Cardiac fibroblast (primary cell): ENCODE measurements at regions not wholly inside any gene's neighbourhood (a gene's known extent, or its start where the extent isn't known, plus 50 kb on each side); places are given as distances from the start of the nearest gene placed in this dataset.

Experiments used
- DNase-seq, 2 donors: peaks; one replicate each; pipeline versions ENCODE4 v3.0.0 to v3.0.0-alpha.2; 2010; ENCODE audit warnings: low read depth in 2 of 2
- H3K4me3 ChIP-seq, 2 donors: replicated peaks in 1 of 2; 1 replicate in 1 of 2; 2 replicates in 1 of 2; pipeline ENCODE4 v1.5.1; 2011; ENCODE audit warnings: low read depth in 2 of 2, low read length in 2 of 2, mild to moderate bottlenecking in 2 of 2, moderate library complexity in 1 of 2
- TF ChIP-seq, protein P1 (sequence below): IDR thresholded peaks from one replicate; pipeline ENCODE4 v1.5.1; 2011; ENCODE audit warnings: low read depth, mild to moderate bottlenecking, low read length, inconsistent platforms

DNA sequence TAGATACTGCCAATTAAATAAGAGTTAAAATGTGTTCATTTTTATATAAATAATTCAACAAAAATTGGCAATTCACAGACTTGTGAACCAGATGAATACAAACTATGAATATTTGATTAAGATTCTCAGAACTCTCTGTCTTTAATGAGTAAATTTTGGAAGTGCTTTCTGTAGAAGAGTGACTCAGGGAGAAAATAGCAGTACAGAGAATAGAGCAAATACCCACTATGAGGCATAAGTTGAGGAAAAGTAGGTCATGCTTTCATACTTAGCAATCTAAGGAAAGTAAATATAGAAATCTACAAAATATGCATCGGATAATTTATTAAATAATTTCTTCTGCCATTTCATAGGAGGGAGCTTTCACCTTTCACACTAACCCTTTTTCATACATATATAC, 117.7 kb upstream of the TMEM106B start:
- DNase-seq = peak in 1 of 2 donors; percentile 24
- TF ChIP-seq, protein P1, sequence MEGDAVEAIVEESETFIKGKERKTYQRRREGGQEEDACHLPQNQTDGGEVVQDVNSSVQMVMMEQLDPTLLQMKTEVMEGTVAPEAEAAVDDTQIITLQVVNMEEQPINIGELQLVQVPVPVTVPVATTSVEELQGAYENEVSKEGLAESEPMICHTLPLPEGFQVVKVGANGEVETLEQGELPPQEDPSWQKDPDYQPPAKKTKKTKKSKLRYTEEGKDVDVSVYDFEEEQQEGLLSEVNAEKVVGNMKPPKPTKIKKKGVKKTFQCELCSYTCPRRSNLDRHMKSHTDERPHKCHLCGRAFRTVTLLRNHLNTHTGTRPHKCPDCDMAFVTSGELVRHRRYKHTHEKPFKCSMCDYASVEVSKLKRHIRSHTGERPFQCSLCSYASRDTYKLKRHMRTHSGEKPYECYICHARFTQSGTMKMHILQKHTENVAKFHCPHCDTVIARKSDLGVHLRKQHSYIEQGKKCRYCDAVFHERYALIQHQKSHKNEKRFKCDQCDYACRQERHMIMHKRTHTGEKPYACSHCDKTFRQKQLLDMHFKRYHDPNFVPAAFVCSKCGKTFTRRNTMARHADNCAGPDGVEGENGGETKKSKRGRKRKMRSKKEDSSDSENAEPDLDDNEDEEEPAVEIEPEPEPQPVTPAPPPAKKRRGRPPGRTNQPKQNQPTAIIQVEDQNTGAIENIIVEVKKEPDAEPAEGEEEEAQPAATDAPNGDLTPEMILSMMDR = no peak
- no peak overlapping the region for H3K4me3 ChIP-seq

DNA sequence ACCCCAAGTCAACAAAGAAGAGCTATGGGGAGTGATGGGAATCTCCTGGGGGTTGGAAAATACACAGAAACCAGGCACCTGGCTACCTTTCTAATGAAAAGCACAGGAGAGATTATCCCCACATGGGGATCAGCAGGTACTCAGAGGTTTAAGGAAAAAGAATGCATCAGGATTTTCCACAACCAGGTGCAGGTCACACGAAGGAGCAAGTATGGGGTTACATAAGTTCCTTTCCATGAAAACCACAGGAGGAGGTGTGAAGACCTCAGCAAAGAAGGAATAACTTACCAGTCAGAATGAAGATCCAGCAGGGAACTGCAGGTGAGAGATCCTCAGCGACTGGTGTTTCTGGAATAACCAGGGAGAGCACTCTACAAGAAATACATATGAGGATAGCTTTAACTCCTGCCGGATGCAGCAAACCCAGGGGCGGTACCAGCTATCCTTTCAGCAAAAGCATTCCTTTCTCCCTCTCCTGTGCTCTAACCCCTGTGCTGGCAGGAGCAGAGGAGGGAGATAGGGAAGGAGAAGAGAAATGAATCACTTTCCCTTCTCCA, 116.7 kb upstream of the TMEM106B start:
- TF ChIP-seq, protein P1 = no peak
- peak; percentile 4 to 8 for DNase-seq
- H3K4me3 ChIP-seq = no peak overlapping the region

DNA sequence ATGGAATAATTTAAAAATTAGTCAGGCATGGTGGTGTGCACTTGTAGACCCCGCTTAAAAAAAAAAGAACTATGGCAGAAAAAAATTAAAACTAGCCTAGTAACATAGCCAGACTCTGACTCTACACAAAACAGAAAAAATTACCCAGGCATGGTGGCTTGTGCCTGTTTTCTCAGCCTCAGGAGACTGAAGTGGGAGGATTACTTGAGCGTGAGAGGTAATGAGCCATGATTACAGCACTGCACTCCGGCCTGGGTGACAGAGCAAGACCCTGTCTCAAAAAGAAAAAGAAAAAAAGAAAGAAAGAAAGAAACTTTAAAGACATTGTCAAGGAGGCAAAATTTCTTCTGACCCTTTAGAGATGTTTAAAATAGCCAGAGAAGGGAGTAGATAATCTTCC, 109.0 kb upstream of the TMEM106B start:
- TF ChIP-seq, protein P1 = no peak
- H3K4me3 ChIP-seq = no peak overlapping the region
- no peak for DNase-seq

DNA sequence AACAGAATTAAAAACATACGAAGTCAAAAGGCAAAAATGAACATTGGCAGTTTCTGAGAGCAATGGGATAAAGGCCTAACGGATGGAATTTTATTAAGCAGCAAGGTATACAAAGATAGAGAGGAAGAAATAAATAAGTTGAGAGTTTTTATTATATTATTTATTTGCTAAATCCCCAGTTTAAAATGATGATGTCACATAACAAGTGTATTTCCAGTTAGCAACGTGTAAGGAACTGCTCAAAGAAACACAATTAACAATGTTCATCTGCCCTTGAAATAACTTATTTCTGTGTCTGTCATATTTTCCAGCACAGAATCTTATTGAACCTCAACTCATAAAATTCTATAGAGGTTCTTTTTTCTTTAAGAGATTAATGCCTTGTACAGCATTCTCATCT, 108.6 kb upstream of the TMEM106B start:
- TF ChIP-seq, protein P1 = no peak
- no peak overlapping the region for H3K4me3 ChIP-seq
- no peak for DNase-seq

DNA sequence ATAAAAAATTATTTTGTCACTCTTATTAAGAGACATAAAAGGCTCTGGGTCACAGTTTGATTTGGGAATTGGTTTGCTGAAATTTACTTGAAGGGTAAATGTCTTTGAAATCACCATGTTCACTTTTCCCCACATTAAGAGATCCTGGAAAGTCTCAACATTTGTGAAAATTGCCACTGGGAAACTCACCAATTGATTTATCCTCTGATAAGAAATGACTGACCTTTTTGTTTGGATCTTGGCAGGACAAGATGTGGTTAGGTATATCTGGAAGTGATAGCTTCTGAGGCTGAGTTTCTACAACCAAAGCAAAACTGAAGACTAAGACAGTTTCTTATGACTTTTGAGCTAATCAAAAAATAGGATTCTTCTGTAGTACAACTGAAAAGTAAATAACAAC, 107.1 kb upstream of the TMEM106B start:
- TF ChIP-seq, protein P1 = no peak
- no peak for DNase-seq
- no peak overlapping the region for H3K4me3 ChIP-seq

DNA sequence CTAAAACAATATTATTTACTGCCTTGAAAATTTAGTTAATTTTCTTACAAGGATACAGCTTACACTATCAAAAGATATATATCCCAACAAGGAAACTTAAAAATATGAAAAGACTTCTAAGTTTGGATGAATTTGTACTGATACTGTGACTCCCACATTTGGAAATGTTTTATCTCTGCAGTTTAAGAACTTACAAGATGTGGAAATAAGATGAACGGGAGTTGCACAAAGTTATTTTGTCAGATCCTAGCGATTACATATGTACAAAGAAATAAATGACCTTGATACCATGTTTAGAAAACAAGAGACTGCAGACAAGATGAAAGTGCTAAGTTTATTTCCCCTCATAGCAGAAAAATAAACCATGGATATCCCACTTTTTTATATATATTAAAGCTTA, 103.7 kb upstream of the TMEM106B start:
- no peak overlapping the region for H3K4me3 ChIP-seq
- TF ChIP-seq, protein P1 = no peak
- no peak for DNase-seq

DNA sequence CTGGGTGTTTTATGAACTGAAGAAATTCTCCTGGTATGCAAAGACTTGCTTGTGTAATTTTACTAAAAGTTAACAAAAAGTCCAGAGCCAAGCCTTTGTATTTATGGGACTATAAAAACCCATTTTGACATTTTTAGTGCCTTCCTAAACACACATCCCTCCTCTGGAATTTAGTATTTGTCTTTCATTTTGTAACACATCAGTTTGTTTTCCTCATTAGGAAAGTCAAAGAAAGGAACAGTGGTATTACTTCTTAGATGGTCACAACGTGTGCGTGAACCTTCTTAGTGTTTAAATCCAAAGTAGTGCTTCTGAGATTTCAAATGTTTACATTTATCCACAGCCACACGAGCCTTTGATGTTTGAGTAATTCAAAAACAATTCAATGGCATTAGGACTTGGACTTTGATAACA, 103.2 kb upstream of the TMEM106B start:
- DNase-seq = no peak
- no peak overlapping the region for H3K4me3 ChIP-seq
- TF ChIP-seq, protein P1 = no peak
